Panc1 (cell line): ENCODE measurements at regions not wholly inside any gene's neighbourhood (a gene's known extent, or its start where the extent isn't known, plus 50 kb on each side); places are given as distances from the start of the nearest gene placed in this dataset.

ENCODE experiments used
- ATAC-seq: fragments of 200-7000 bp; cut with Tn5 transposase; 2 replicates; pipeline ENCODE4 v1.9.1; 2020; ENCODE audit warnings: mild to moderate bottlenecking, moderate library complexity
- BruUV-seq: library from RNA; stranded (reverse); fragments of 400-500 nt; replicated peaks from 2 replicates; lab custom pipeline; 2021; lab: Mats Ljungman, UMichigan
- CTCF ChIA-PET: fragments of 300-600 bp; sonication (Branson Sonifier 250); formaldehyde crosslinking; loops from one replicate; lab custom pipeline; 2022; ENCODE audit warnings: antibody characterized with exemption; lab: Charles Lee
- POLR2A ChIA-PET: fragments of 300-600 bp; sonication (Branson Sonifier 250); formaldehyde crosslinking; loops from one replicate; lab custom pipeline; 2022; ENCODE audit warnings: antibody characterized with exemption; lab: Charles Lee
- DNase-seq: peaks from one replicate; pipeline ENCODE4 v3.0.0-alpha.2; 2010; ENCODE audit warnings: low read depth, low spot score
- H3K27ac ChIP-seq: 2 replicates; pipeline ENCODE4 v1.5.1; 2011; ENCODE audit warnings: mild to moderate bottlenecking, low read length, inconsistent platforms
- H3K27me3 ChIP-seq: fragments of 200-500 bp; sonication (Bioruptor generic); 2 replicates; pipeline ENCODE4 v1.6.0; 2014; ENCODE audit warnings: low read length, inconsistent platforms; ENCODE audit not compliant: control insufficient read depth, insufficient read depth
- H3K36me3 ChIP-seq: fragments of 200-500 bp; sonication (Bioruptor generic); 2 replicates; pipeline ENCODE4 v1.5.1; 2014; ENCODE audit warnings: inconsistent platforms, mild to moderate bottlenecking, low read length, moderate library complexity; ENCODE audit not compliant: control insufficient read depth, insufficient read depth
- H3K4me1 ChIP-seq: 2 replicates; pipeline ENCODE4 v1.5.1; 2011; ENCODE audit warnings: inconsistent platforms, mild to moderate bottlenecking, low read length, moderate library complexity; ENCODE audit not compliant: control insufficient read depth, insufficient read depth
- H3K4me3 ChIP-seq, 2 experiments: 2 replicates each; pipeline ENCODE4 v1.5.1; 2011 to 2012; ENCODE audit warnings: low read depth in 2 of 2, low read length in 2 of 2, mild to moderate bottlenecking in 2 of 2, inconsistent platforms in 1 of 2, moderate library complexity in 1 of 2
- H3K9me3 ChIP-seq: fragments of 200-500 bp; sonication (Bioruptor generic); 2 replicates; pipeline ENCODE4 v1.5.1; 2014; ENCODE audit warnings: low read depth, mild to moderate bottlenecking, inconsistent platforms, low read length, moderate library complexity; ENCODE audit not compliant: control insufficient read depth, insufficient read depth
- POLR2AphosphoS5 ChIP-seq: IDR thresholded peaks from 2 replicates; pipeline ENCODE4 v1.6.1; 2012; ENCODE audit warnings: mild to moderate bottlenecking, low read depth, low read length, moderate library complexity
- SIN3A ChIP-seq: IDR thresholded peaks from 2 replicates; pipeline ENCODE4 v1.6.1; 2012; ENCODE audit warnings: low read depth, mild to moderate bottlenecking, low read length, moderate library complexity, borderline replicate concordance; ENCODE audit not compliant: insufficient read depth
- TCF7L2 ChIP-seq: IDR thresholded peaks from 2 replicates; pipeline ENCODE4 v1.6.1; 2011; ENCODE audit warnings: mild to moderate bottlenecking, low read depth, low read length, inconsistent platforms
- in situ Hi-C: cut with HindIII; loops from 2 replicates; pipeline ENCODE4 v1.10.0; 2016; ENCODE audit warnings: low sequenced_read_pairs, low pct_unique_long_range_greater_than_20kb
- intact Hi-C: fragments of 100-400 bp; cut with micrococcal nuclease; formaldehyde crosslinking; loops from one replicate; pipeline ENCODE4 v1.10.0; 2022; ENCODE audit not compliant: unreplicated experiment
- TF ChIP-seq, protein P1 (sequence below): fragments of 450-650 bp; IDR thresholded peaks from 2 replicates; pipeline ENCODE4 v1.5.1; 2017; ENCODE audit warnings: mild to moderate bottlenecking
- TF ChIP-seq, protein P2 (sequence below), 2 experiments: IDR thresholded peaks; 2 replicates each; pipeline ENCODE4 v1.6.1; 2011 to 2012; ENCODE audit warnings: low read depth in 2 of 2, control low read depth in 1 of 2, low read length in 1 of 2, mild to moderate bottlenecking in 1 of 2, moderate library complexity in 1 of 2; ENCODE audit not compliant: insufficient read depth in 1 of 2

- ATAC-seq = no peak
- CTCF ChIA-PET = no interaction called here
Measured at GRCh38 chr6:166841216-166841615, 115.1 kb downstream of the RNASET2 start.

GRCh38 chr6:166839569-166839968 lies 116.8 kb downstream of the RNASET2 start:
- no peak overlapping the region for H3K27ac ChIP-seq
- H3K4me3 ChIP-seq = no peak overlapping the region
- peaks cover 5% of the 10 kb centered on the region; the same call in 1 of the 2 replicates for H3K27me3 ChIP-seq
- no peak for DNase-seq
- BruUV-seq = no TSS peak
- no peak for ATAC-seq
- ChIA-PET POLR2A (no interaction called here), CTCF (no interaction called here)
- no peaks in the 10 kb centered on the region for H3K4me1 ChIP-seq
- no peaks in the 10 kb centered on the region for H3K9me3 ChIP-seq
- in situ Hi-C loops (no loop called here), intact Hi-C loops (no loop called here)
- TF ChIP-seq SIN3A = no peak
- H3K36me3 ChIP-seq = no peaks in the 10 kb centered on the region

More at GRCh38 chr6:166841216-166841615, 115.1 kb downstream of the RNASET2 start:
- Histone ChIP-seq H3K9me3 (no peaks in the 10 kb centered on the region), H3K4me3 (no peak overlapping the region), H3K27ac (no peak overlapping the region), H3K27me3 (peaks cover 3% of the 10 kb centered on the region; the same call in 1 of the 2 replicates), H3K36me3 (no peaks in the 10 kb centered on the region), H3K4me1 (no peaks in the 10 kb centered on the region)
- no peak for DNase-seq
- POLR2A ChIA-PET = no interaction called here
- BruUV-seq = no TSS peak
- in situ Hi-C loops (no loop called here), intact Hi-C loops (no loop called here)
- TF ChIP-seq, protein P1, sequence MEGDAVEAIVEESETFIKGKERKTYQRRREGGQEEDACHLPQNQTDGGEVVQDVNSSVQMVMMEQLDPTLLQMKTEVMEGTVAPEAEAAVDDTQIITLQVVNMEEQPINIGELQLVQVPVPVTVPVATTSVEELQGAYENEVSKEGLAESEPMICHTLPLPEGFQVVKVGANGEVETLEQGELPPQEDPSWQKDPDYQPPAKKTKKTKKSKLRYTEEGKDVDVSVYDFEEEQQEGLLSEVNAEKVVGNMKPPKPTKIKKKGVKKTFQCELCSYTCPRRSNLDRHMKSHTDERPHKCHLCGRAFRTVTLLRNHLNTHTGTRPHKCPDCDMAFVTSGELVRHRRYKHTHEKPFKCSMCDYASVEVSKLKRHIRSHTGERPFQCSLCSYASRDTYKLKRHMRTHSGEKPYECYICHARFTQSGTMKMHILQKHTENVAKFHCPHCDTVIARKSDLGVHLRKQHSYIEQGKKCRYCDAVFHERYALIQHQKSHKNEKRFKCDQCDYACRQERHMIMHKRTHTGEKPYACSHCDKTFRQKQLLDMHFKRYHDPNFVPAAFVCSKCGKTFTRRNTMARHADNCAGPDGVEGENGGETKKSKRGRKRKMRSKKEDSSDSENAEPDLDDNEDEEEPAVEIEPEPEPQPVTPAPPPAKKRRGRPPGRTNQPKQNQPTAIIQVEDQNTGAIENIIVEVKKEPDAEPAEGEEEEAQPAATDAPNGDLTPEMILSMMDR = no peak
- no peak for TF ChIP-seq TCF7L2
- no peak for TF ChIP-seq POLR2AphosphoS5
- TF ChIP-seq, protein P2, sequence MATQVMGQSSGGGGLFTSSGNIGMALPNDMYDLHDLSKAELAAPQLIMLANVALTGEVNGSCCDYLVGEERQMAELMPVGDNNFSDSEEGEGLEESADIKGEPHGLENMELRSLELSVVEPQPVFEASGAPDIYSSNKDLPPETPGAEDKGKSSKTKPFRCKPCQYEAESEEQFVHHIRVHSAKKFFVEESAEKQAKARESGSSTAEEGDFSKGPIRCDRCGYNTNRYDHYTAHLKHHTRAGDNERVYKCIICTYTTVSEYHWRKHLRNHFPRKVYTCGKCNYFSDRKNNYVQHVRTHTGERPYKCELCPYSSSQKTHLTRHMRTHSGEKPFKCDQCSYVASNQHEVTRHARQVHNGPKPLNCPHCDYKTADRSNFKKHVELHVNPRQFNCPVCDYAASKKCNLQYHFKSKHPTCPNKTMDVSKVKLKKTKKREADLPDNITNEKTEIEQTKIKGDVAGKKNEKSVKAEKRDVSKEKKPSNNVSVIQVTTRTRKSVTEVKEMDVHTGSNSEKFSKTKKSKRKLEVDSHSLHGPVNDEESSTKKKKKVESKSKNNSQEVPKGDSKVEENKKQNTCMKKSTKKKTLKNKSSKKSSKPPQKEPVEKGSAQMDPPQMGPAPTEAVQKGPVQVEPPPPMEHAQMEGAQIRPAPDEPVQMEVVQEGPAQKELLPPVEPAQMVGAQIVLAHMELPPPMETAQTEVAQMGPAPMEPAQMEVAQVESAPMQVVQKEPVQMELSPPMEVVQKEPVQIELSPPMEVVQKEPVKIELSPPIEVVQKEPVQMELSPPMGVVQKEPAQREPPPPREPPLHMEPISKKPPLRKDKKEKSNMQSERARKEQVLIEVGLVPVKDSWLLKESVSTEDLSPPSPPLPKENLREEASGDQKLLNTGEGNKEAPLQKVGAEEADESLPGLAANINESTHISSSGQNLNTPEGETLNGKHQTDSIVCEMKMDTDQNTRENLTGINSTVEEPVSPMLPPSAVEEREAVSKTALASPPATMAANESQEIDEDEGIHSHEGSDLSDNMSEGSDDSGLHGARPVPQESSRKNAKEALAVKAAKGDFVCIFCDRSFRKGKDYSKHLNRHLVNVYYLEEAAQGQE (IDR thresholded peaks at IDR 0.05; ENCODE audit: insufficient read depth in 1 of 2, low read depth in 2 of 2, low read length in 1 of 2) = no peak
- TF ChIP-seq SIN3A = no peak

GRCh38 chr6:166838987-166839386 lies 117.4 kb downstream of the RNASET2 start:
- peaks cover 2% of the 10 kb centered on the region; the same call in 1 of the 2 replicates for H3K27me3 ChIP-seq
- no peaks in the 10 kb centered on the region for H3K36me3 ChIP-seq
- no peak overlapping the region for H3K4me3 ChIP-seq
- no peak overlapping the region for H3K27ac ChIP-seq
- ATAC-seq = no peak
- intact Hi-C loops = no loop called here
- no peaks in the 10 kb centered on the region for H3K9me3 ChIP-seq
- in situ Hi-C loops = no loop called here
- H3K4me1 ChIP-seq = no peaks in the 10 kb centered on the region
- no TSS peak for BruUV-seq
- DNase-seq = no peak
- no peak for TF ChIP-seq SIN3A
- ChIA-PET POLR2A (no interaction called here), CTCF (no interaction called here)
